Astrocyte of the spinal cord (primary cell): ENCODE measurements at regions not wholly inside any gene's neighbourhood (a gene's known extent, or its start where the extent isn't known, plus 50 kb on each side); places are given as distances from the start of the nearest gene placed in this dataset.

Experiments used
- DNase-seq: peaks from one replicate; pipeline ENCODE4 v3.0.0; 2011; ENCODE audit warnings: low read depth, low spot score
- H3K4me3 ChIP-seq: 2 replicates; pipeline ENCODE4 v1.5.1; 2011; ENCODE audit warnings: low read depth, mild to moderate bottlenecking, low read length, moderate library complexity
- in situ Hi-C: cut with HindIII; loops from 2 replicates; pipeline ENCODE4 v1.10.0; 2017; ENCODE audit warnings: low sequenced_read_pairs
- TF ChIP-seq, protein P1 (sequence below): IDR thresholded peaks from 2 replicates; pipeline ENCODE4 v1.5.1; 2012; ENCODE audit warnings: low read depth, mild to moderate bottlenecking, low read length, inconsistent platforms

DNA sequence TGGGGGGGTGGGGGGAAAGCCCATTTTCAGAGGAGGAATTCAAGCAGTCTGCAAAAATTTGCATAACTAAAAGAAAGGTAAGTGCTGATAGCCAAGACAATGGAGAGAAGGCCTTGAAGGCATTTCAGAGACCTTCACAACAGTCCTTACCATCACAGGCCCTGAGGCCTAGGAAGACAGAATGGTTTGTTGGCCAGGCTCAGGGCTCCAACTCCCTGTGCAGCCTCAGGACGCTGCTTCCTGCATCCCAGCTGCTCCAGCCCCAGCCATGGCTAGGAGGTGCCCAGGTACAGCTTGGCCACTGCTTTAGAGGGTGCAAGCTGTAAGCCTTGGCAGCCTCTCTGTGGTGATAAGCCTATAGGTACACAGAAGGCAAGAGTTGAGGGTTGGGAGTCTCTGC, 571.6 kb downstream of the MATN1 start:
- DNase-seq: no peak
- no peak overlapping the region for H3K4me3 ChIP-seq
- TF ChIP-seq, protein P1, sequence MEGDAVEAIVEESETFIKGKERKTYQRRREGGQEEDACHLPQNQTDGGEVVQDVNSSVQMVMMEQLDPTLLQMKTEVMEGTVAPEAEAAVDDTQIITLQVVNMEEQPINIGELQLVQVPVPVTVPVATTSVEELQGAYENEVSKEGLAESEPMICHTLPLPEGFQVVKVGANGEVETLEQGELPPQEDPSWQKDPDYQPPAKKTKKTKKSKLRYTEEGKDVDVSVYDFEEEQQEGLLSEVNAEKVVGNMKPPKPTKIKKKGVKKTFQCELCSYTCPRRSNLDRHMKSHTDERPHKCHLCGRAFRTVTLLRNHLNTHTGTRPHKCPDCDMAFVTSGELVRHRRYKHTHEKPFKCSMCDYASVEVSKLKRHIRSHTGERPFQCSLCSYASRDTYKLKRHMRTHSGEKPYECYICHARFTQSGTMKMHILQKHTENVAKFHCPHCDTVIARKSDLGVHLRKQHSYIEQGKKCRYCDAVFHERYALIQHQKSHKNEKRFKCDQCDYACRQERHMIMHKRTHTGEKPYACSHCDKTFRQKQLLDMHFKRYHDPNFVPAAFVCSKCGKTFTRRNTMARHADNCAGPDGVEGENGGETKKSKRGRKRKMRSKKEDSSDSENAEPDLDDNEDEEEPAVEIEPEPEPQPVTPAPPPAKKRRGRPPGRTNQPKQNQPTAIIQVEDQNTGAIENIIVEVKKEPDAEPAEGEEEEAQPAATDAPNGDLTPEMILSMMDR: no peak
- in situ Hi-C loops: no loop called here

DNA sequence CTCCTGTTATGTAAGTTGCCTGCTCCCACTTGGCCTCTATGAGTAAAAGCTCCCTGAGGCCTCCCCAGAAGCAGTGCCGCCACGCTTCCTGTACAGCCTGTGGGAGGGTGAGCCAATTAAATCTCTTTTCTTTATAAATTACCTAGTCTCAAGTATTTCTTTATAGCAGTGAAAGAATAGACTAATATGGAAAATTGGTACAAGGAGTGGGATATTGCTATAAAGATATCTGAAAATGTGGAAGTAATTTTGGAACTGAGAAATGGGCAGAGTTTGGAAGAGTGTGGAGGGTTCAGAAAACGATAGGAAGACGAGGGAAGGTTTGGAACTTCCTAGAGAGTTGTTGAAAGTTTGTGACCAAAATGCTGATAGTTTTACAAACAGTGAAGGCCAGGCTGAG, 572.3 kb downstream of the MATN1 start:
- in situ Hi-C loops: no loop called here
- DNase-seq: no peak
- TF ChIP-seq, protein P1: no peak
- H3K4me3 ChIP-seq: no peak overlapping the region

DNA sequence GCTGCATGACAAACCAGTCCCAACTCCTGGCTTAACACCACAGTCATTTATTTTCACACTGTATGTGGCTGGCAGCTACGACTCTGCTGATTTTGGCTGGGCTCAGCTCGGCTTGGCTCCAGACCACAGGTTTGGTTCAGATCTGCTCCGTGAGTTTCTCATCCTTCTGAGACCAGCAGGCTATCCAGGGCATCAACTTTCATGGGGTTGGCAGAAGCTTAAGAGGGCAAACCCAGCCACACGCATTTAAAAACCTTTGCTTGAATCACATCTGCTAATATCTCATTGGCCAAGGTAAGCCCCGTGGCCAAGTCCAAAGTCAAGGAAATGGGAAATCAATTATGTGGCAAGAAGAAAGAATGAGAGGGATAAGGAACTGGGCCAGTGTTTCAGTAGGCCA, 574.2 kb downstream of the MATN1 start:
- TF ChIP-seq, protein P1: no peak
- H3K4me3 ChIP-seq: no peak overlapping the region
- DNase-seq: no peak
- in situ Hi-C loops: no loop called here

DNA sequence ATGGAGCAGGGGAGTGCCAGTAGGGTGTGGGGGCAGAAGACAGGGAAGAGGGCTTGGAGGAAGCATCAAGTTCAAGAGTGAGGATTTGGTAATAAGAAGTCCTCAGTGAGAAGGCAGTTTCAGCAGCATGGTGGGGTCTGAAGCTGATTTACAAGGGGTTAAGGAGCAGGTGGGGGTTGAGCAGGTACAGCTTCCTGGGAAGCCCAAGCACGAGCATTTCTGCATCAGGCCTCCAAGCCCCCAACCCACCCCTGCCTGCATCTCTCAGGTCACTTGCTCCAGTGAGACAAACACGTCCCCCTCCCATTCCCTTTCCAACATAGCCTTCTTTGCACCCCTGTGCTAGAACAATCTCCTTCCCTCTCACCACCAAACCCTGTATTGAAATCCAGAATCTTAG, 574.7 kb downstream of the MATN1 start:
- TF ChIP-seq, protein P1: no peak
- in situ Hi-C loops: no loop called here
- DNase-seq: no peak

GRCh38 chr1:30147188-30147587, 576.2 kb downstream of the MATN1 start:
- H3K4me3 ChIP-seq: no peak overlapping the region
- no peak for DNase-seq
- TF ChIP-seq, protein P1: no peak
- in situ Hi-C loops: no loop called here

More for the DNA sequence above, 574.7 kb downstream of the MATN1 start:
- no peak overlapping the region for H3K4me3 ChIP-seq

- no peak for DNase-seq
- TF ChIP-seq, protein P1: no peak
- in situ Hi-C loops: no loop called here
- no peak overlapping the region for H3K4me3 ChIP-seq
Measured at GRCh38 chr1:30146448-30146847, 576.9 kb downstream of the MATN1 start.
